ENCODE measurements at regions not wholly inside any gene's neighbourhood (a gene's known extent, or its start where the extent isn't known, plus 50 kb on each side); places are given as distances from the start of the nearest gene placed in this dataset.

GRCh38 chr14:58779376-58779775, 141.6 kb downstream of the DACT1 start:
- DNase-seq: no peak
- intact Hi-C loops (cut with micrococcal nuclease; ENCODE audit: unreplicated experiment): no loop called here
- Histone ChIP-seq H3K27me3 (replicated peaks; ENCODE audit: control insufficient read depth, insufficient read depth, low read length) (no peaks in the 10 kb centered on the region), H3K4me1 (peaks cover 10% of the 10 kb centered on the region), H3K9me3 (no peaks in the 10 kb centered on the region), H3K4me3 (ENCODE audit: low read depth, low read length) (no peak overlapping the region), H3K36me3 (ENCODE audit: control insufficient read depth, insufficient read depth, low read length) (no peaks in the 10 kb centered on the region)
- H3K9me3 Mint-ChIP-seq (ENCODE audit: unreplicated experiment): peaks cover 7% of the 10 kb centered on the region
- H3K27ac Mint-ChIP-seq (ENCODE audit: unreplicated experiment): no peak overlapping the region
- no peaks in the 10 kb centered on the region for H3K36me3 Mint-ChIP-seq (ENCODE audit: insufficient read depth, unreplicated experiment)
- peaks cover 9% of the 10 kb centered on the region for H3K4me1 Mint-ChIP-seq (ENCODE audit: low read depth, unreplicated experiment)
- no TSS peak for BruUV-seq (replicated peaks)
- ChIA-PET CTCF (no interaction called here), POLR2A (no interaction called here)
- TF ChIP-seq, protein P1, sequence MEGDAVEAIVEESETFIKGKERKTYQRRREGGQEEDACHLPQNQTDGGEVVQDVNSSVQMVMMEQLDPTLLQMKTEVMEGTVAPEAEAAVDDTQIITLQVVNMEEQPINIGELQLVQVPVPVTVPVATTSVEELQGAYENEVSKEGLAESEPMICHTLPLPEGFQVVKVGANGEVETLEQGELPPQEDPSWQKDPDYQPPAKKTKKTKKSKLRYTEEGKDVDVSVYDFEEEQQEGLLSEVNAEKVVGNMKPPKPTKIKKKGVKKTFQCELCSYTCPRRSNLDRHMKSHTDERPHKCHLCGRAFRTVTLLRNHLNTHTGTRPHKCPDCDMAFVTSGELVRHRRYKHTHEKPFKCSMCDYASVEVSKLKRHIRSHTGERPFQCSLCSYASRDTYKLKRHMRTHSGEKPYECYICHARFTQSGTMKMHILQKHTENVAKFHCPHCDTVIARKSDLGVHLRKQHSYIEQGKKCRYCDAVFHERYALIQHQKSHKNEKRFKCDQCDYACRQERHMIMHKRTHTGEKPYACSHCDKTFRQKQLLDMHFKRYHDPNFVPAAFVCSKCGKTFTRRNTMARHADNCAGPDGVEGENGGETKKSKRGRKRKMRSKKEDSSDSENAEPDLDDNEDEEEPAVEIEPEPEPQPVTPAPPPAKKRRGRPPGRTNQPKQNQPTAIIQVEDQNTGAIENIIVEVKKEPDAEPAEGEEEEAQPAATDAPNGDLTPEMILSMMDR (IDR thresholded peaks at IDR 0.05; ENCODE audit: insufficient read depth in 1 of 2, low read depth in 1 of 2, low read length in 1 of 2, severe bottlenecking in 1 of 2, unreplicated experiment in 1 of 2): no peak
- H3K4me3 Mint-ChIP-seq (ENCODE audit: unreplicated experiment): no peak overlapping the region
- no peaks in the 10 kb centered on the region for H3K27me3 Mint-ChIP-seq (ENCODE audit: insufficient read depth, unreplicated experiment)

GRCh38 chr14:58780185-58780584, 142.4 kb downstream of the DACT1 start:
- no peak overlapping the region for H3K4me3 ChIP-seq (ENCODE audit: low read depth, low read length)
- peaks cover 2% of the 10 kb centered on the region for H3K9me3 Mint-ChIP-seq (ENCODE audit: unreplicated experiment)
- H3K27me3 Mint-ChIP-seq (ENCODE audit: insufficient read depth, unreplicated experiment): no peaks in the 10 kb centered on the region
- H3K36me3 ChIP-seq (ENCODE audit: control insufficient read depth, insufficient read depth, low read length): no peaks in the 10 kb centered on the region
- no peaks in the 10 kb centered on the region for H3K9me3 ChIP-seq
- peaks cover 8% of the 10 kb centered on the region; the same call in 1 of the 2 replicates for H3K4me1 ChIP-seq
- peaks cover 8% of the 10 kb centered on the region for H3K4me1 Mint-ChIP-seq (ENCODE audit: low read depth, unreplicated experiment)
- H3K27ac Mint-ChIP-seq (ENCODE audit: unreplicated experiment): no peak overlapping the region
- no TSS peak for BruUV-seq (replicated peaks)
- intact Hi-C loops (cut with micrococcal nuclease; ENCODE audit: unreplicated experiment): no loop called here
- H3K4me3 Mint-ChIP-seq (ENCODE audit: unreplicated experiment): no peak overlapping the region
- TF ChIP-seq, protein P1 (IDR thresholded peaks at IDR 0.05; ENCODE audit: insufficient read depth in 1 of 2, low read depth in 1 of 2, low read length in 1 of 2, severe bottlenecking in 1 of 2, unreplicated experiment in 1 of 2): no peak
- CTCF ChIA-PET: no interaction called here
- no peaks in the 10 kb centered on the region for H3K36me3 Mint-ChIP-seq (ENCODE audit: insufficient read depth, unreplicated experiment)
- DNase-seq: no peak
- H3K27me3 ChIP-seq (replicated peaks; ENCODE audit: control insufficient read depth, insufficient read depth, low read length): no peaks in the 10 kb centered on the region
- POLR2A ChIA-PET: no interaction called here

DNA sequence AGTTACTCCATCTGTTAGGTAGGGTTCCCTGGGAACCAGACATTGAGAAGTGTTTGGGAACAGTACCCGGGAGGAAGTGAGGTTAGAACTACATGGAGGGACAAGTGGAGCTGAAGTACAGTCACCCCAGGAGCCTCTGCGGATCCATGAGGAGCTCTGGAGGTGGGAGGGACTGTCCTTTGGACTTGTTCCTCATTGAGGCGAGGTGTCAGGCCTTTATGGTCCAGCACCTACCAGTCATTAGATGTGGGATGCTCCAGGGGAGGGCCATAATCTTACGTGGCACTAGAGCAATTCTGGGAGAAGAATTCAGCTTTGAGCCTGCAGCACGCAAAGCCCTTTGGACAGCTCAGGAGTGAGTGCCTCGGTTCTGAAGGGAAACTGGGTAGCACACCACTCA, 142.8 kb downstream of the DACT1 start:
- Histone ChIP-seq H3K4me1 (peaks cover 8% of the 10 kb centered on the region; the same call in 1 of the 2 replicates), H3K27me3 (replicated peaks; ENCODE audit: control insufficient read depth, insufficient read depth, low read length) (no peaks in the 10 kb centered on the region), H3K9me3 (no peaks in the 10 kb centered on the region), H3K36me3 (ENCODE audit: control insufficient read depth, insufficient read depth, low read length) (no peaks in the 10 kb centered on the region), H3K4me3 (ENCODE audit: low read depth, low read length) (no peak overlapping the region)
- BruUV-seq (replicated peaks): no TSS peak
- TF ChIP-seq, protein P1 (IDR thresholded peaks at IDR 0.05; ENCODE audit: insufficient read depth in 1 of 2, low read depth in 1 of 2, low read length in 1 of 2, severe bottlenecking in 1 of 2, unreplicated experiment in 1 of 2): no peak
- intact Hi-C loops (cut with micrococcal nuclease; ENCODE audit: unreplicated experiment): no loop called here
- Mint-ChIP-seq H3K27ac (ENCODE audit: unreplicated experiment) (no peak overlapping the region), H3K27me3 (ENCODE audit: insufficient read depth, unreplicated experiment) (no peaks in the 10 kb centered on the region), H3K4me3 (ENCODE audit: unreplicated experiment) (no peak overlapping the region), H3K4me1 (ENCODE audit: low read depth, unreplicated experiment) (peaks cover 8% of the 10 kb centered on the region), H3K9me3 (ENCODE audit: unreplicated experiment) (no peaks in the 10 kb centered on the region), H3K36me3 (ENCODE audit: insufficient read depth, unreplicated experiment) (no peaks in the 10 kb centered on the region)
- DNase-seq: no peak
- ChIA-PET POLR2A (no interaction called here), CTCF (no interaction called here)
